ENCODE measurements at regions not wholly inside any gene's neighbourhood (a gene's known extent, or its start where the extent isn't known, plus 50 kb on each side); places are given as distances from the start of the nearest gene placed in this dataset.
A peak's percentile ranks its signal among the peaks of the same experiment; 100 is the strongest.

DNA sequence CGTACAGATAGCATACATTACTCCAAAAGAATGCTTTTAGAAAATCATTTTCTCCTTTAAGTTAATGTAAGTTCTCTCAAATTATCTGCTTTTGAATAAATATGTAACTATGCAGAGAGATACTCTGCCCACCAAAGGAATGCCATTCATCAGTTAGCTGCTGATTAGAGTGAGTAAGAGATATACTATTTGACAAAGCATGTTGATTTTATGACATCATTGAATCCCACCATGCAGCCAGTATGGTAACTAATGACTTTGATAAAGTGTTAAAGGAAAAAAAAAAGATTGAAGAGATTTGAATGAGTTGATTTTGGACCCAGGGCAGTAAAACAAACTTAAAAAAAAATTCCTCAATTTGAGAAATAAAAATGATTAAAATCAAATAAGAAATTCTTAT lies 521.5 kb downstream of the SLITRK6 start:
- TF ChIP-seq, protein P1, sequence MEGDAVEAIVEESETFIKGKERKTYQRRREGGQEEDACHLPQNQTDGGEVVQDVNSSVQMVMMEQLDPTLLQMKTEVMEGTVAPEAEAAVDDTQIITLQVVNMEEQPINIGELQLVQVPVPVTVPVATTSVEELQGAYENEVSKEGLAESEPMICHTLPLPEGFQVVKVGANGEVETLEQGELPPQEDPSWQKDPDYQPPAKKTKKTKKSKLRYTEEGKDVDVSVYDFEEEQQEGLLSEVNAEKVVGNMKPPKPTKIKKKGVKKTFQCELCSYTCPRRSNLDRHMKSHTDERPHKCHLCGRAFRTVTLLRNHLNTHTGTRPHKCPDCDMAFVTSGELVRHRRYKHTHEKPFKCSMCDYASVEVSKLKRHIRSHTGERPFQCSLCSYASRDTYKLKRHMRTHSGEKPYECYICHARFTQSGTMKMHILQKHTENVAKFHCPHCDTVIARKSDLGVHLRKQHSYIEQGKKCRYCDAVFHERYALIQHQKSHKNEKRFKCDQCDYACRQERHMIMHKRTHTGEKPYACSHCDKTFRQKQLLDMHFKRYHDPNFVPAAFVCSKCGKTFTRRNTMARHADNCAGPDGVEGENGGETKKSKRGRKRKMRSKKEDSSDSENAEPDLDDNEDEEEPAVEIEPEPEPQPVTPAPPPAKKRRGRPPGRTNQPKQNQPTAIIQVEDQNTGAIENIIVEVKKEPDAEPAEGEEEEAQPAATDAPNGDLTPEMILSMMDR (IDR thresholded peaks at IDR 0.05; ENCODE audit: insufficient read depth, low read depth, low read length): no peak
- no peak for TF ChIP-seq EZH2 (IDR thresholded peaks at IDR 0.05; ENCODE audit: insufficient read depth, low read length)
- no peak overlapping the region for H3K27ac ChIP-seq (ENCODE audit: low read depth, low read length)
- H3K36me3 ChIP-seq (ENCODE audit: insufficient read depth, low read length): no peaks in the 10 kb centered on the region
- DNase-seq (ENCODE audit: low read depth): peak; percentile 80
- Mint-ChIP-seq H3K27ac (ENCODE audit: unreplicated experiment) (peak overlapping the region; percentile 17), H3K4me3 (ENCODE audit: unreplicated experiment) (no peak overlapping the region), H3K4me1 (ENCODE audit: low read depth, unreplicated experiment) (peaks cover 8% of the 10 kb centered on the region), H3K36me3 (ENCODE audit: low read depth, unreplicated experiment) (no peaks in the 10 kb centered on the region), H3K9me3 (ENCODE audit: unreplicated experiment) (no peaks in the 10 kb centered on the region), H3K27me3 (ENCODE audit: low read depth, unreplicated experiment) (no peaks in the 10 kb centered on the region)
- H3K27me3 ChIP-seq (ENCODE audit: insufficient read depth, low read length): no peaks in the 10 kb centered on the region
- no peaks in the 10 kb centered on the region for H3K9me3 ChIP-seq (ENCODE audit: insufficient read depth, low read depth, low read length)
- peak; percentile 65 for FAIRE-seq
- H3K4me2 ChIP-seq (ENCODE audit: low read length): peak overlapping the region; percentile 23
- H3K79me2 ChIP-seq (ENCODE audit: insufficient read depth, low read length): no peaks in the 10 kb centered on the region
- no peak overlapping the region for H3K9ac ChIP-seq (ENCODE audit: low read length)
- no peak overlapping the region for H2AFZ ChIP-seq (ENCODE audit: low read depth, low read length)
- no peak overlapping the region for H3K4me3 ChIP-seq (ENCODE audit: insufficient read depth, low read depth, low read length)
- H4K20me1 ChIP-seq (ENCODE audit: insufficient read depth, low read length): no peaks in the 10 kb centered on the region
- H3K4me1 ChIP-seq (ENCODE audit: insufficient read depth, low read length): peaks cover 11% of the 10 kb centered on the region

DNA sequence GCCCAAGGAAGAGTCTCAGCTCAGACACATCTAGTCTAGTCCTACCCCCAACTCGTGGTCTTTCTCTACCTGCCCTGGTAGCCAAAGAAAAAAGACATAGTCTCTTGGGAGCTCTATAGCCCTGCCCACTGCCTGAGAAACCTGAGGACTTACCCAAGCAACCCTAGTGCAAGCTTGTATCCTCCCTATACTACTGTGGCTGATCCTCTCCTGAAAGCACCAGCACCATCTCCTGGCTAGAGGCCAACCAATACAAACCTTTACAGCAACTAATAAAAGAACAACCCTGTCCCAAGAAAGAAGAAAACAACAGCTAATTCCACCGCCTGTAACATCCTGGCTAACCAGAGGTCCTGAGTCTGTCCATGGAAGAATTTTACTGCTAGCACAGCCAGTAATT lies 532.4 kb downstream of the SLITRK6 start:
- Histone ChIP-seq H3K27me3 (ENCODE audit: insufficient read depth, low read length) (no peaks in the 10 kb centered on the region), H3K4me3 (ENCODE audit: insufficient read depth, low read depth, low read length) (no peak overlapping the region), H3K4me1 (ENCODE audit: insufficient read depth, low read length) (no peaks in the 10 kb centered on the region), H2AFZ (ENCODE audit: low read depth, low read length) (no peak overlapping the region), H3K9ac (ENCODE audit: low read length) (no peak overlapping the region), H3K27ac (ENCODE audit: low read depth, low read length) (no peak overlapping the region), H4K20me1 (ENCODE audit: insufficient read depth, low read length) (no peaks in the 10 kb centered on the region), H3K4me2 (ENCODE audit: low read length) (no peak overlapping the region), H3K9me3 (ENCODE audit: insufficient read depth, low read depth, low read length) (no peaks in the 10 kb centered on the region), H3K79me2 (ENCODE audit: insufficient read depth, low read length) (no peaks in the 10 kb centered on the region), H3K36me3 (ENCODE audit: insufficient read depth, low read length) (no peaks in the 10 kb centered on the region)
- Mint-ChIP-seq H3K4me3 (ENCODE audit: unreplicated experiment) (no peak overlapping the region), H3K27ac (ENCODE audit: unreplicated experiment) (no peak overlapping the region), H3K4me1 (ENCODE audit: low read depth, unreplicated experiment) (peaks cover 7% of the 10 kb centered on the region), H3K36me3 (ENCODE audit: low read depth, unreplicated experiment) (no peaks in the 10 kb centered on the region), H3K27me3 (ENCODE audit: low read depth, unreplicated experiment) (no peaks in the 10 kb centered on the region), H3K9me3 (ENCODE audit: unreplicated experiment) (no peaks in the 10 kb centered on the region)
- FAIRE-seq: no peak
- no peak for DNase-seq (ENCODE audit: low read depth)
- TF ChIP-seq, protein P1 (IDR thresholded peaks at IDR 0.05; ENCODE audit: insufficient read depth, low read depth, low read length): no peak
- TF ChIP-seq EZH2 (IDR thresholded peaks at IDR 0.05; ENCODE audit: insufficient read depth, low read length): no peak

DNA sequence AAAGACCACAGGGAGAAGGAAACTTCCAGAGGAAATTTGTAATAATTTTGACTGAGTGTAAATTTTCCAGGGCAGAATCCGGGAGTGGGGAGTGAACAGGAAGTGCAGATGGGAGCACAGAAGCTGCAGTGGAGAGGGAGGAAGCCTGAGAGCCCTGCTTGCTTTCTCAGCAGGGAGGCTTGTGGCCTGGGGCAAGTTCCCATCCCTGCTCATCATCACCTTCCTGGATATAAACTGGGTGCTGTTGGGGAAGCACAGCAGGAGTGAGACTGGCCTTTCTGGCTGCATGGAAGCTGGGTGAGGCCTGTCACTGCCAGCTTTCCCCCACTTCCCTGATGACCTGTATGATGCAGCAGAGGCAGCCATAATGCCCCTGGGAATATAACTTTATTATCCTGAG lies 532.9 kb downstream of the SLITRK6 start:
- Histone ChIP-seq H3K9me3 (ENCODE audit: insufficient read depth, low read depth, low read length) (no peaks in the 10 kb centered on the region), H4K20me1 (ENCODE audit: insufficient read depth, low read length) (no peaks in the 10 kb centered on the region), H3K4me1 (ENCODE audit: insufficient read depth, low read length) (no peaks in the 10 kb centered on the region), H3K27ac (ENCODE audit: low read depth, low read length) (no peak overlapping the region), H3K27me3 (ENCODE audit: insufficient read depth, low read length) (no peaks in the 10 kb centered on the region), H3K36me3 (ENCODE audit: insufficient read depth, low read length) (no peaks in the 10 kb centered on the region), H3K4me3 (ENCODE audit: insufficient read depth, low read depth, low read length) (no peak overlapping the region), H3K4me2 (ENCODE audit: low read length) (no peak overlapping the region), H2AFZ (ENCODE audit: low read depth, low read length) (peak overlapping the region; percentile 61), H3K9ac (ENCODE audit: low read length) (no peak overlapping the region), H3K79me2 (ENCODE audit: insufficient read depth, low read length) (no peaks in the 10 kb centered on the region)
- Mint-ChIP-seq H3K4me1 (ENCODE audit: low read depth, unreplicated experiment) (peaks cover 7% of the 10 kb centered on the region), H3K27me3 (ENCODE audit: low read depth, unreplicated experiment) (no peaks in the 10 kb centered on the region), H3K4me3 (ENCODE audit: unreplicated experiment) (no peak overlapping the region), H3K36me3 (ENCODE audit: low read depth, unreplicated experiment) (no peaks in the 10 kb centered on the region), H3K27ac (ENCODE audit: unreplicated experiment) (no peak overlapping the region), H3K9me3 (ENCODE audit: unreplicated experiment) (no peaks in the 10 kb centered on the region)
- TF ChIP-seq EZH2 (IDR thresholded peaks at IDR 0.05; ENCODE audit: insufficient read depth, low read length): no peak
- TF ChIP-seq, protein P1 (IDR thresholded peaks at IDR 0.05; ENCODE audit: insufficient read depth, low read depth, low read length): no peak
- FAIRE-seq (no peak), DNase-seq (ENCODE audit: low read depth) (no peak)

Data from astrocyte (in vitro differentiated cells and primary cell).